ENCODE measurements at regions not wholly inside any gene's neighbourhood (a gene's known extent, or its start where the extent isn't known, plus 50 kb on each side); places are given as distances from the start of the nearest gene placed in this dataset.
"Not testable (repeated sequence)": the region's sequence is repeated elsewhere in the genome, so short reads cannot be mapped to it uniquely, and the experiment has no call there.

DNA sequence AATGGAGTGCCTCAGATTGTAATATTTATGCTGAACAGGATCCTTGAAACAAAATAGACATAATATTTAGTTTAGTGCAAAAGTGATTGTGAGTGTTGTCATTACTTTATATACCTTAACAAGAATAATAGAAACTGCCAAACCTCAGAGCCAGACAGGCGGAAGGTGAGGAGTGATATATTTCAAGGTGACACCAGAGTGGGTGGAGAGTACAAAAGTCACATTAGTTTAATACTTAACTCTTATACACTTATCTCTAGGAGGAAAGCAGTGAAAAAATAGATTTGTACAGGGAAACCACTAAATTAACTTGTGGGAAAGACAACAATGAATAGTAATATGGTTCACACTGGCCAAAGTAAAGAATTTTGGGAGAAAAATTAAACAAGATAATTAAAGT lies 342.8 kb upstream of the NDST4 start:
- DNase-seq = no peak
- ChIA-PET CTCF (no interaction called here), POLR2A (no interaction called here)
- H3K9me3 ChIP-seq (ENCODE audit: control extremely low read depth in 1 of 5, control insufficient read depth in 4 of 5, insufficient read depth in 2 of 5, low read depth in 1 of 5, low read length in 4 of 5) = peaks cover 0 to 4% (median 0%) of the 10 kb centered on the region in 5 experiments
- H3K4me1 ChIP-seq (ENCODE audit: control extremely low read depth in 1 of 4, control insufficient read depth in 4 of 4, insufficient read depth in 4 of 4, low read length in 3 of 4) = no peaks in the 10 kb centered on the region
- WGBS (ENCODE audit: insufficient coverage) = no CpG with 5 or more reads among the region's 1 CpG
- no peaks in the 10 kb centered on the region for H3K36me3 ChIP-seq (ENCODE audit: control insufficient read depth in 4 of 4, insufficient read depth in 4 of 4, low read length in 3 of 4)
- no peak overlapping the region for H3K27ac ChIP-seq (ENCODE audit: insufficient read depth in 1 of 2, low read depth in 1 of 2, low read length in 2 of 2, poor library complexity in 1 of 2, severe bottlenecking in 2 of 2)
- H3K27me3 ChIP-seq (replicated peaks in 2 of 5; ENCODE audit: control insufficient read depth in 4 of 5, insufficient read depth in 5 of 5, low read length in 4 of 5) = no peaks in the 10 kb centered on the region
- no peak overlapping the region for H3K4me3 ChIP-seq (ENCODE audit: control insufficient read depth in 1 of 7, extremely low read depth in 1 of 7, insufficient read depth in 4 of 7, low read depth in 2 of 7, low read length in 6 of 7)

DNA sequence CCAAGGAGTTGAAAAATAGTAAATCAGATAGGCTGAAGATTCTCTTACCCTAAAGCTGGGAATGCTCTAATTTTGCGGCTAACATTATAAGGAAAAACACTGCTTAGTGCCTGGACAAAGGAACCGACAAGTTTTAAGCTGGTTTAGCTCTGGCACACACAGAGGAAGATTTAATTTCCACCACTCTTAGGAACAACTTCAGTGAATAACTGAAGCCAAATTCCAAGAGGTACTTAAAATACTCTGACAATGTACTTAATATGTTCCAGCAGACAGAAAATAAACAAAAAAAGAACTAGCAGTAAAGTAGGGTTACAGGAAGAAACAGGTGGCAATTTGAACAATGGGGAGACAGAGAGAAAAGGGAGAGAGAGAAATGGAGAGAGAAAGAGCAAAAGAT lies 340.8 kb upstream of the NDST4 start:
- H3K4me1 ChIP-seq (ENCODE audit: control extremely low read depth in 1 of 4, control insufficient read depth in 4 of 4, insufficient read depth in 4 of 4, low read length in 3 of 4) = no peaks in the 10 kb centered on the region
- H3K4me3 ChIP-seq (ENCODE audit: control insufficient read depth in 1 of 7, extremely low read depth in 1 of 7, insufficient read depth in 4 of 7, low read depth in 2 of 7, low read length in 6 of 7) = no peak overlapping the region
- 69% methylated on average over 2 of the region's 2 CpGs for WGBS (ENCODE audit: insufficient coverage)
- no peak for DNase-seq
- H3K36me3 ChIP-seq (ENCODE audit: control insufficient read depth in 4 of 4, insufficient read depth in 4 of 4, low read length in 3 of 4) = no peaks in the 10 kb centered on the region
- ChIA-PET POLR2A (no interaction called here), CTCF (no interaction called here)
- no peak overlapping the region for H3K27ac ChIP-seq (ENCODE audit: insufficient read depth in 1 of 2, low read depth in 1 of 2, low read length in 2 of 2, poor library complexity in 1 of 2, severe bottlenecking in 2 of 2)
- no peaks in the 10 kb centered on the region for H3K27me3 ChIP-seq (replicated peaks in 2 of 5; ENCODE audit: control insufficient read depth in 4 of 5, insufficient read depth in 5 of 5, low read length in 4 of 5)
- H3K9me3 ChIP-seq (ENCODE audit: control extremely low read depth in 1 of 5, control insufficient read depth in 4 of 5, insufficient read depth in 2 of 5, low read depth in 1 of 5, low read length in 4 of 5) = peaks cover 0 to 4% (median 0%) of the 10 kb centered on the region in 5 experiments

GRCh38 chr4:115453416-115453815 lies 340.0 kb upstream of the NDST4 start:
- DNase-seq = no peak
- POLR2A ChIA-PET = no interaction called here
- H3K36me3 ChIP-seq (ENCODE audit: control insufficient read depth in 4 of 4, insufficient read depth in 4 of 4, low read length in 3 of 4) = no peaks in the 10 kb centered on the region

GRCh38 chr4:115452229-115452628 lies 338.8 kb upstream of the NDST4 start:
- POLR2A ChIA-PET; H3K4me3 ChIP-seq (ENCODE audit: control insufficient read depth in 1 of 7, extremely low read depth in 1 of 7, insufficient read depth in 4 of 7, low read depth in 2 of 7, low read length in 6 of 7); DNase-seq; H3K9me3 ChIP-seq (ENCODE audit: control extremely low read depth in 1 of 5, control insufficient read depth in 4 of 5, insufficient read depth in 2 of 5, low read depth in 1 of 5, low read length in 4 of 5); H3K4me1 ChIP-seq (ENCODE audit: control extremely low read depth in 1 of 4, control insufficient read depth in 4 of 4, insufficient read depth in 4 of 4, low read length in 3 of 4); CTCF ChIA-PET; H3K27ac ChIP-seq (ENCODE audit: insufficient read depth in 1 of 2, low read depth in 1 of 2, low read length in 2 of 2, poor library complexity in 1 of 2, severe bottlenecking in 2 of 2); H3K36me3 ChIP-seq (ENCODE audit: control insufficient read depth in 4 of 4, insufficient read depth in 4 of 4, low read length in 3 of 4); H3K27me3 ChIP-seq (replicated peaks in 2 of 5; ENCODE audit: control insufficient read depth in 4 of 5, insufficient read depth in 5 of 5, low read length in 4 of 5): not testable (repeated sequence)
- WGBS (ENCODE audit: insufficient coverage) = 100% methylated on average over 2 of the region's 2 CpGs

More at GRCh38 chr4:115453416-115453815, 340.0 kb upstream of the NDST4 start:
- no peaks in the 10 kb centered on the region for H3K27me3 ChIP-seq (replicated peaks in 2 of 5; ENCODE audit: control insufficient read depth in 4 of 5, insufficient read depth in 5 of 5, low read length in 4 of 5)
- no peaks in the 10 kb centered on the region for H3K4me1 ChIP-seq (ENCODE audit: control extremely low read depth in 1 of 4, control insufficient read depth in 4 of 4, insufficient read depth in 4 of 4, low read length in 3 of 4)
- no peak overlapping the region for H3K4me3 ChIP-seq (ENCODE audit: control insufficient read depth in 1 of 7, extremely low read depth in 1 of 7, insufficient read depth in 4 of 7, low read depth in 2 of 7, low read length in 6 of 7)
- no peak overlapping the region for H3K27ac ChIP-seq (ENCODE audit: insufficient read depth in 1 of 2, low read depth in 1 of 2, low read length in 2 of 2, poor library complexity in 1 of 2, severe bottlenecking in 2 of 2)
- no CpG with 5 or more reads among the region's 1 CpG for WGBS (ENCODE audit: insufficient coverage)
- CTCF ChIA-PET = interaction anchor here (0.5 kb wide), 1 partner anchor 321 kb away, joined by 3 read pairs; no protein-coding TSS in a partner anchor
- peaks cover 0 to 3% (median 0%) of the 10 kb centered on the region in 5 experiments for H3K9me3 ChIP-seq (ENCODE audit: control extremely low read depth in 1 of 5, control insufficient read depth in 4 of 5, insufficient read depth in 2 of 5, low read depth in 1 of 5, low read length in 4 of 5)

- POLR2A ChIA-PET = no interaction called here
- WGBS (ENCODE audit: insufficient coverage) = 80% methylated on average over 1 of the region's 3 CpGs
- no peak overlapping the region for H3K4me3 ChIP-seq (ENCODE audit: control insufficient read depth in 1 of 7, extremely low read depth in 1 of 7, insufficient read depth in 4 of 7, low read depth in 2 of 7, low read length in 6 of 7)
Observed at GRCh38 chr4:115437739-115438138, 324.3 kb upstream of the NDST4 start.

GRCh38 chr4:115433491-115433890 lies 320.1 kb upstream of the NDST4 start:
- H3K4me1 ChIP-seq (ENCODE audit: control extremely low read depth in 1 of 4, control insufficient read depth in 4 of 4, insufficient read depth in 4 of 4, low read length in 3 of 4) = peaks cover 0 to 8% (median 0%) of the 10 kb centered on the region in 4 experiments
- H3K27ac ChIP-seq (ENCODE audit: insufficient read depth in 1 of 2, low read depth in 1 of 2, low read length in 2 of 2, poor library complexity in 1 of 2, severe bottlenecking in 2 of 2) = no peak overlapping the region
- DNase-seq = no peak
- no peaks in the 10 kb centered on the region for H3K9me3 ChIP-seq (ENCODE audit: control extremely low read depth in 1 of 5, control insufficient read depth in 4 of 5, insufficient read depth in 2 of 5, low read depth in 1 of 5, low read length in 4 of 5)
- 100% methylated on average over 1 of the region's 1 CpG for WGBS (ENCODE audit: insufficient coverage)
- no peaks in the 10 kb centered on the region for H3K27me3 ChIP-seq (replicated peaks in 2 of 5; ENCODE audit: control insufficient read depth in 4 of 5, insufficient read depth in 5 of 5, low read length in 4 of 5)
- CTCF ChIA-PET = no interaction called here
- no peaks in the 10 kb centered on the region for H3K36me3 ChIP-seq (ENCODE audit: control insufficient read depth in 4 of 4, insufficient read depth in 4 of 4, low read length in 3 of 4)
- no peak overlapping the region for H3K4me3 ChIP-seq (ENCODE audit: control insufficient read depth in 1 of 7, extremely low read depth in 1 of 7, insufficient read depth in 4 of 7, low read depth in 2 of 7, low read length in 6 of 7)
- POLR2A ChIA-PET = no interaction called here

More at GRCh38 chr4:115437739-115438138, 324.3 kb upstream of the NDST4 start:
- CTCF ChIA-PET = no interaction called here
- H3K4me1 ChIP-seq (ENCODE audit: control extremely low read depth in 1 of 4, control insufficient read depth in 4 of 4, insufficient read depth in 4 of 4, low read length in 3 of 4) = peaks cover 0 to 6% (median 0%) of the 10 kb centered on the region in 4 experiments
- H3K36me3 ChIP-seq (ENCODE audit: control insufficient read depth in 4 of 4, insufficient read depth in 4 of 4, low read length in 3 of 4) = no peaks in the 10 kb centered on the region
- peaks cover 0 to 4% (median 3%) of the 10 kb centered on the region in 5 experiments for H3K9me3 ChIP-seq (ENCODE audit: control extremely low read depth in 1 of 5, control insufficient read depth in 4 of 5, insufficient read depth in 2 of 5, low read depth in 1 of 5, low read length in 4 of 5)
- no peak for DNase-seq
- no peak overlapping the region for H3K27ac ChIP-seq (ENCODE audit: insufficient read depth in 1 of 2, low read depth in 1 of 2, low read length in 2 of 2, poor library complexity in 1 of 2, severe bottlenecking in 2 of 2)
- H3K27me3 ChIP-seq (replicated peaks in 2 of 5; ENCODE audit: control insufficient read depth in 4 of 5, insufficient read depth in 5 of 5, low read length in 4 of 5) = no peaks in the 10 kb centered on the region

GRCh38 chr4:115430024-115430423 lies 316.6 kb upstream of the NDST4 start:
- no peak for DNase-seq
- POLR2A ChIA-PET = no interaction called here
- Histone ChIP-seq H3K4me1 (ENCODE audit: control extremely low read depth in 1 of 4, control insufficient read depth in 4 of 4, insufficient read depth in 4 of 4, low read length in 3 of 4) (peaks cover 0 to 8% (median 0%) of the 10 kb centered on the region in 4 experiments), H3K9me3 (ENCODE audit: control extremely low read depth in 1 of 5, control insufficient read depth in 4 of 5, insufficient read depth in 2 of 5, low read depth in 1 of 5, low read length in 4 of 5) (peaks cover 0 to under 1% (median 0%) of the 10 kb centered on the region in 5 experiments), H3K27me3 (replicated peaks in 2 of 5; ENCODE audit: control insufficient read depth in 4 of 5, insufficient read depth in 5 of 5, low read length in 4 of 5) (no peaks in the 10 kb centered on the region), H3K4me3 (ENCODE audit: control insufficient read depth in 1 of 7, extremely low read depth in 1 of 7, insufficient read depth in 4 of 7, low read depth in 2 of 7, low read length in 6 of 7) (no peak overlapping the region), H3K36me3 (ENCODE audit: control insufficient read depth in 4 of 4, insufficient read depth in 4 of 4, low read length in 3 of 4) (no peaks in the 10 kb centered on the region), H3K27ac (ENCODE audit: insufficient read depth in 1 of 2, low read depth in 1 of 2, low read length in 2 of 2, poor library complexity in 1 of 2, severe bottlenecking in 2 of 2) (no peak overlapping the region)
- no CpG with 5 or more reads among the region's 3 CpGs for WGBS (ENCODE audit: insufficient coverage)
- CTCF ChIA-PET = interaction anchor here (0.5 kb wide), 1 partner anchor 31 kb away, joined by 3 read pairs; no protein-coding TSS in a partner anchor

All from common myeloid progenitor, CD34-positive (primary cell).